CD8-positive, alpha-beta memory T cell (primary cell): ENCODE measurements at regions not wholly inside any gene's neighbourhood (a gene's known extent, or its start where the extent isn't known, plus 50 kb on each side); places are given as distances from the start of the nearest gene placed in this dataset.

ENCODE experiments used
- CTCF ChIA-PET: fragments of 350-600 bp; sonication (Branson Sonifier 250); formaldehyde crosslinking; loops from one replicate; lab custom pipeline; 2021; ENCODE audit warnings: antibody characterized with exemption; lab: Charles Lee
- POLR2A ChIA-PET: fragments of 350-600 bp; sonication (Branson Sonifier 250); formaldehyde crosslinking; loops from one replicate; lab custom pipeline; 2021; ENCODE audit warnings: antibody characterized with exemption; lab: Charles Lee
- DNase-seq, 5 donors: peaks; one replicate each; pipeline versions ENCODE4 v3.0.0 to v3.0.0-alpha.2; 2020 to 2022; ENCODE audit warnings: mixed read lengths in 1 of 5
- H3K27ac ChIP-seq: one replicate; pipeline ENCODE4 v1.7.0; 2013; ENCODE audit warnings: low read depth, mild to moderate bottlenecking, low read length, moderate library complexity
- H3K27me3 ChIP-seq: 2 replicates; pipeline ENCODE4 v1.7.0; 2013; ENCODE audit warnings: low read length, mild to moderate bottlenecking; ENCODE audit not compliant: insufficient read depth, poor library complexity, severe bottlenecking
- H3K36me3 ChIP-seq: 2 replicates; pipeline ENCODE4 v1.7.0; 2013; ENCODE audit warnings: mild to moderate bottlenecking, low read length, moderate library complexity; ENCODE audit not compliant: insufficient read depth
- H3K4me1 ChIP-seq: 2 replicates; pipeline ENCODE4 v1.7.0; 2013; ENCODE audit warnings: mild to moderate bottlenecking, low read length, moderate library complexity; ENCODE audit not compliant: insufficient read depth
- H3K4me3 ChIP-seq: 2 replicates; pipeline ENCODE4 v1.7.0; 2013; ENCODE audit warnings: mild to moderate bottlenecking, low read length
- H3K9me3 ChIP-seq: 2 replicates; pipeline ENCODE4 v1.7.0; 2013; ENCODE audit warnings: mild to moderate bottlenecking, low read length
- H3K27ac Mint-ChIP-seq, 8 donors: one replicate each; pipeline ENCODE4 v1.8.0; 2020 to 2021; ENCODE audit warnings: mixed read lengths in 8 of 8, mild to moderate bottlenecking in 6 of 8, inconsistent platforms in 3 of 8, moderate library complexity in 3 of 8
- H3K27me3 Mint-ChIP-seq, 2 donors: one replicate each; pipeline ENCODE4 v1.8.0; 2020 to 2021; ENCODE audit warnings: mixed read lengths in 2 of 2, mild to moderate bottlenecking in 1 of 2, moderate library complexity in 1 of 2
- H3K36me3 Mint-ChIP-seq, 3 donors: one replicate each; pipeline ENCODE4 v1.8.0; 2020 to 2021; ENCODE audit warnings: mixed read lengths in 3 of 3, inconsistent platforms in 1 of 3, mild to moderate bottlenecking in 1 of 3
- H3K4me1 Mint-ChIP-seq, 3 donors: one replicate each; pipeline ENCODE4 v1.8.0; 2020 to 2021; ENCODE audit warnings: mixed read lengths in 3 of 3, inconsistent platforms in 1 of 3, mild to moderate bottlenecking in 1 of 3
- H3K4me3 Mint-ChIP-seq, 7 donors: one replicate each; pipeline ENCODE4 v1.8.0; 2020 to 2021; ENCODE audit warnings: mixed read lengths in 7 of 7, mild to moderate bottlenecking in 6 of 7, moderate library complexity in 4 of 7, inconsistent platforms in 2 of 7
- H3K9me3 Mint-ChIP-seq, 5 donors: one replicate each; pipeline ENCODE4 v1.8.0; 2020 to 2022; ENCODE audit warnings: mixed read lengths in 5 of 5, mild to moderate bottlenecking in 3 of 5, moderate library complexity in 2 of 5, inconsistent platforms in 1 of 5

- H3K9me3 Mint-ChIP-seq: peaks cover 0 to 7% (median 0%) of the 10 kb centered on the region in 5 donors
- Histone ChIP-seq H3K27ac (no peak overlapping the region), H3K9me3 (no peaks in the 10 kb centered on the region), H3K4me1 (no peaks in the 10 kb centered on the region), H3K4me3 (no peak overlapping the region), H3K36me3 (no peaks in the 10 kb centered on the region), H3K27me3 (no peaks in the 10 kb centered on the region)
- H3K27me3 Mint-ChIP-seq: no peaks in the 10 kb centered on the region
- H3K36me3 Mint-ChIP-seq: no peaks in the 10 kb centered on the region
- no peaks in the 10 kb centered on the region for H3K4me1 Mint-ChIP-seq
- POLR2A ChIA-PET: no interaction called here
- DNase-seq: no peak
- CTCF ChIA-PET: no interaction called here
- no peak overlapping the region for H3K27ac Mint-ChIP-seq
- H3K4me3 Mint-ChIP-seq: no peak overlapping the region
These were observed 173.5 kb downstream of the ALG10B start for GRCh38 chr12:38490073-38490472.

DNA sequence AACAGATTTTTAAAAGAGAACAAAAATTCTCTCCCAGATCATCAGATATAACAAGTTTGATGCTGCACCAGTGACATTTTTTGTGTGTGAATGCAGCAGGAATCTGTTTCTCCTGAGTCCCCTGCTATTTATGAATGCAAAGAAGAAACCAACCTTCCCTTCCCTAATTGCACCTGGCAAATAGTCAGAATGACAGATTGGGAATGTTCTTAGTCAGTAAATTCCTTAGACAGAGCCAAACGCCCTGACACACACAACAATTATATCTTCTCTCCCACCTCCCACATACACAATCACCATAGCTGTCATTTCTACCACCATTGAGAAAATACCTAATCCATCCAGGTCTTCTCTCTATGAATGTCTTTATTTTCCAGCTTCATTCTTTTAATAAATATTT, 174.4 kb downstream of the ALG10B start:
- Mint-ChIP-seq H3K4me3 (no peak overlapping the region), H3K4me1 (no peaks in the 10 kb centered on the region), H3K9me3 (peaks cover 0 to 7% (median 0%) of the 10 kb centered on the region in 5 donors), H3K27ac (no peak overlapping the region), H3K27me3 (no peaks in the 10 kb centered on the region), H3K36me3 (no peaks in the 10 kb centered on the region)
- no peaks in the 10 kb centered on the region for H3K4me1 ChIP-seq
- H3K27me3 ChIP-seq: no peaks in the 10 kb centered on the region
- no peak for DNase-seq
- no peaks in the 10 kb centered on the region for H3K36me3 ChIP-seq
- ChIA-PET CTCF (no interaction called here), POLR2A (no interaction called here)
- H3K9me3 ChIP-seq: no peaks in the 10 kb centered on the region
- H3K27ac ChIP-seq: no peak overlapping the region
- no peak overlapping the region for H3K4me3 ChIP-seq

GRCh38 chr12:38501481-38501880, 184.9 kb downstream of the ALG10B start:
- H3K4me3 Mint-ChIP-seq: no peak overlapping the region
- Histone ChIP-seq H3K36me3 (no peaks in the 10 kb centered on the region), H3K4me1 (no peaks in the 10 kb centered on the region), H3K9me3 (no peaks in the 10 kb centered on the region), H3K27me3 (no peaks in the 10 kb centered on the region), H3K4me3 (no peak overlapping the region), H3K27ac (no peak overlapping the region)
- H3K36me3 Mint-ChIP-seq: no peaks in the 10 kb centered on the region
- peaks cover 6 to 22% (median 13%) of the 10 kb centered on the region in 5 donors for H3K9me3 Mint-ChIP-seq
- CTCF ChIA-PET: no interaction called here
- H3K27me3 Mint-ChIP-seq: no peaks in the 10 kb centered on the region
- no peaks in the 10 kb centered on the region for H3K4me1 Mint-ChIP-seq
- POLR2A ChIA-PET: no interaction called here
- no peak for DNase-seq
- no peak overlapping the region for H3K27ac Mint-ChIP-seq

DNA sequence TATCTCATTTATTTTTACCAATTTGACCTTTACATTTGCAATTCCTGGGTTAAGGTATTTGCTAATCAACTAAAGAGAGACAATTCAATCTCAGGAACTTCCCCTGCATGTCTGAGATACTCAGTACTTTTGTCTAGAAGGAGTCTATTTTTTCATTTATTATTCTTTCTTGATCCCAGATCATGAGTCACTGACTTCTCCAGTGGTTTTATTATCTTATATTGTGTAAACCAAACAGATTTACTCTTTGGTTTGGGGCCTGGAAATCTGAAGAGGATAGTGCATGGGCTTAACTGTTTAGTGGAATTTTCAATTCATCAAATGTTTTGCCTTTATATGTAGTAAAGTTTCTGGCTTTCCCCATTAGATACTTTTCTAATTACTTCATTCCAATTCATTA, 185.4 kb downstream of the ALG10B start:
- no peaks in the 10 kb centered on the region for H3K36me3 Mint-ChIP-seq
- Histone ChIP-seq H3K9me3 (no peaks in the 10 kb centered on the region), H3K36me3 (no peaks in the 10 kb centered on the region), H3K4me1 (no peaks in the 10 kb centered on the region), H3K4me3 (no peak overlapping the region), H3K27me3 (no peaks in the 10 kb centered on the region), H3K27ac (no peak overlapping the region)
- H3K4me3 Mint-ChIP-seq: no peak overlapping the region
- CTCF ChIA-PET: no interaction called here
- peaks cover 6 to 22% (median 15%) of the 10 kb centered on the region in 5 donors for H3K9me3 Mint-ChIP-seq
- H3K27ac Mint-ChIP-seq: no peak overlapping the region
- POLR2A ChIA-PET: no interaction called here
- H3K4me1 Mint-ChIP-seq: no peaks in the 10 kb centered on the region
- no peaks in the 10 kb centered on the region for H3K27me3 Mint-ChIP-seq
- DNase-seq: no peak

- no peak for DNase-seq
- ChIA-PET CTCF (no interaction called here), POLR2A (no interaction called here)
- H3K4me3 Mint-ChIP-seq: no peak overlapping the region
- Histone ChIP-seq H3K4me1 (no peaks in the 10 kb centered on the region), H3K27me3 (no peaks in the 10 kb centered on the region), H3K36me3 (no peaks in the 10 kb centered on the region), H3K4me3 (no peak overlapping the region), H3K9me3 (no peaks in the 10 kb centered on the region), H3K27ac (no peak overlapping the region)
- no peaks in the 10 kb centered on the region for H3K36me3 Mint-ChIP-seq
- H3K4me1 Mint-ChIP-seq: no peaks in the 10 kb centered on the region
- H3K27ac Mint-ChIP-seq: no peak overlapping the region
- peaks cover 6 to 21% (median 12%) of the 10 kb centered on the region in 5 donors for H3K9me3 Mint-ChIP-seq
- H3K27me3 Mint-ChIP-seq: no peaks in the 10 kb centered on the region
These were observed 185.8 kb downstream of the ALG10B start for GRCh38 chr12:38502415-38502814.

- Histone ChIP-seq H3K9me3 (no peaks in the 10 kb centered on the region), H3K27ac (no peak overlapping the region), H3K4me1 (no peaks in the 10 kb centered on the region), H3K4me3 (no peak overlapping the region), H3K36me3 (no peaks in the 10 kb centered on the region), H3K27me3 (no peaks in the 10 kb centered on the region)
- Mint-ChIP-seq H3K4me3 (no peak overlapping the region), H3K27ac (no peak overlapping the region), H3K9me3 (peaks cover 8 to 22% (median 18%) of the 10 kb centered on the region in 5 donors), H3K27me3 (peaks cover 0 to 1% of the 10 kb centered on the region in 2 donors), H3K36me3 (no peaks in the 10 kb centered on the region), H3K4me1 (no peaks in the 10 kb centered on the region)
- ChIA-PET CTCF (no interaction called here), POLR2A (no interaction called here)
- no peak for DNase-seq
These were observed 191.3 kb downstream of the ALG10B start for GRCh38 chr12:38507839-38508238.

- Mint-ChIP-seq H3K4me1 (no peaks in the 10 kb centered on the region), H3K27me3 (peaks cover 0 to 1% of the 10 kb centered on the region in 2 donors), H3K27ac (no peak overlapping the region), H3K36me3 (no peaks in the 10 kb centered on the region), H3K4me3 (no peak overlapping the region), H3K9me3 (peaks cover 8 to 22% (median 18%) of the 10 kb centered on the region in 5 donors)
- no peak overlapping the region for H3K4me3 ChIP-seq
- H3K9me3 ChIP-seq: no peaks in the 10 kb centered on the region
- no peaks in the 10 kb centered on the region for H3K36me3 ChIP-seq
- ChIA-PET POLR2A (no interaction called here), CTCF (no interaction called here)
- H3K27me3 ChIP-seq: no peaks in the 10 kb centered on the region
- H3K27ac ChIP-seq: no peak overlapping the region
- no peak for DNase-seq
- H3K4me1 ChIP-seq: no peaks in the 10 kb centered on the region
These were observed 191.7 kb downstream of the ALG10B start for GRCh38 chr12:38508246-38508645.

GRCh38 chr12:38515912-38516311, 199.3 kb downstream of the ALG10B start:
- H3K9me3 Mint-ChIP-seq: peaks cover 11 to 19% (median 14%) of the 10 kb centered on the region in 5 donors
- no peak for DNase-seq

DNA sequence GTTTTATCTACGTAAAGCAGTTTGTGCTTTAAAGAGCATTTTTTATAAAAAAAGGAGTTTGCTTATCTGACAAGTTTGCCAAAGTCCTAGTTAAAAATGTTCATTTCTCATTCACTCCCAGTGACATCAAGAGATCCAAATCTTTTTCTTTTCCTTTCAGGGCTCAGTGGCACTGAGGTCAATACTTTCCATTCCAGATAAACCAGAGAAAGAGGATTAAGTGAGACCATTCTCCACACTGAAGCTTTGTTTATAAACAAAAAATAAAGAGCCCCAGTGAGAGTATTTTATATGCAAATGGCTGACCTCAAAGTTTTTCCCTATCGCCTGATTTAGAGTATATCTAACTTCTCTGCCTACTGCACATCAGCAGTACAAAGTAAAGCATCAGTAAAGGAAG, 199.8 kb downstream of the ALG10B start:
- Histone ChIP-seq H3K27me3 (no peaks in the 10 kb centered on the region), H3K27ac (no peak overlapping the region), H3K9me3 (no peaks in the 10 kb centered on the region), H3K4me3 (no peak overlapping the region), H3K36me3 (no peaks in the 10 kb centered on the region), H3K4me1 (no peaks in the 10 kb centered on the region)
- CTCF ChIA-PET: no interaction called here
- DNase-seq: no peak
- H3K9me3 Mint-ChIP-seq: peaks cover 7 to 15% (median 12%) of the 10 kb centered on the region in 5 donors
- POLR2A ChIA-PET: no interaction called here
- H3K27me3 Mint-ChIP-seq: peaks cover 0 to 1% of the 10 kb centered on the region in 2 donors
- H3K4me3 Mint-ChIP-seq: no peak overlapping the region
- no peak overlapping the region for H3K27ac Mint-ChIP-seq
- no peaks in the 10 kb centered on the region for H3K36me3 Mint-ChIP-seq
- no peaks in the 10 kb centered on the region for H3K4me1 Mint-ChIP-seq

More at GRCh38 chr12:38515912-38516311, 199.3 kb downstream of the ALG10B start:
- CTCF ChIA-PET: no interaction called here
- Mint-ChIP-seq H3K36me3 (no peaks in the 10 kb centered on the region), H3K4me3 (no peak overlapping the region), H3K4me1 (no peaks in the 10 kb centered on the region), H3K27me3 (peaks cover 0 to 1% of the 10 kb centered on the region in 2 donors), H3K27ac (no peak overlapping the region)
- H3K27ac ChIP-seq: no peak overlapping the region
- POLR2A ChIA-PET: no interaction called here
- H3K36me3 ChIP-seq: no peaks in the 10 kb centered on the region
- no peaks in the 10 kb centered on the region for H3K27me3 ChIP-seq
- H3K4me3 ChIP-seq: no peak overlapping the region
- no peaks in the 10 kb centered on the region for H3K4me1 ChIP-seq
- H3K9me3 ChIP-seq: no peaks in the 10 kb centered on the region
